IMR-90 (cell line): ENCODE measurements at regions not wholly inside any gene's neighbourhood (a gene's known extent, or its start where the extent isn't known, plus 50 kb on each side); places are given as distances from the start of the nearest gene placed in this dataset.

Source experiments
- ATAC-seq: fragments of 200-7000 bp; cut with Tn5 transposase; 2 replicates; pipeline ENCODE4 v1.9.1; 2020; ENCODE audit warnings: low read depth, mild to moderate bottlenecking, moderate library complexity
- BruUV-seq: library from RNA; stranded (reverse); fragments of 400-500 nt; replicated peaks from 2 replicates; lab custom pipeline; 2021; lab: Mats Ljungman, UMichigan
- CTCF ChIA-PET: fragments of 300-600 bp; formaldehyde crosslinking; extraction: SDS; loops from one replicate; lab custom pipeline; 2021; ENCODE audit warnings: antibody characterized with exemption; lab: Yijun Ruan, JAX
- POLR2A ChIA-PET: fragments of 300-600 bp; sonication (Branson Sonifier 250); formaldehyde crosslinking; loops from one replicate; lab custom pipeline; 2022; ENCODE audit warnings: antibody characterized with exemption; ENCODE audit not compliant: unreplicated experiment; lab: Charles Lee
- DNase-seq: peaks from one replicate; pipeline ENCODE4 v3.0.0; 2013
- H2AFZ ChIP-seq: replicated peaks from 2 replicates; pipeline ENCODE3; 2013; ENCODE audit warnings: low read length, mild to moderate bottlenecking; ENCODE audit not compliant: poor library complexity
- H2AK5ac ChIP-seq: 2 replicates; pipeline ENCODE4 v1.6.1; 2013; ENCODE audit warnings: low read depth, low read length, inconsistent platforms
- H2AK9ac ChIP-seq: replicated peaks from 2 replicates; pipeline ENCODE3; 2013; ENCODE audit warnings: mild to moderate bottlenecking, low read depth, low read length, moderate library complexity; ENCODE audit not compliant: poor library complexity
- H2BK120ac ChIP-seq: 2 replicates; pipeline ENCODE4 v1.6.1; 2013; ENCODE audit warnings: low read depth, low read length, inconsistent platforms
- H2BK15ac ChIP-seq: 3 replicates; pipeline ENCODE4 v1.6.1; 2013; ENCODE audit warnings: low read depth, low read length, inconsistent platforms
- H2BK20ac ChIP-seq: 2 replicates; pipeline ENCODE4 v1.6.1; 2013; ENCODE audit warnings: low read depth, mild to moderate bottlenecking, inconsistent platforms, low read length, moderate library complexity
- H2BK5ac ChIP-seq: 2 replicates; pipeline ENCODE4 v1.6.1; 2013; ENCODE audit warnings: mild to moderate bottlenecking, low read depth, low read length, inconsistent platforms; ENCODE audit not compliant: poor library complexity, severe bottlenecking
- H3K14ac ChIP-seq: replicated peaks from 2 replicates; pipeline ENCODE4 v1.6.1; 2013; ENCODE audit warnings: low read depth, low read length, inconsistent platforms
- H3K18ac ChIP-seq: 2 replicates; pipeline ENCODE4 v1.6.1; 2013; ENCODE audit warnings: low read depth, low read length, control low read depth
- H3K23ac ChIP-seq: 2 replicates; pipeline ENCODE4 v1.6.1; 2013; ENCODE audit warnings: low read depth, low read length, inconsistent platforms
- H3K27ac ChIP-seq: 2 replicates; pipeline ENCODE4 v1.5.1; 2013; ENCODE audit warnings: mild to moderate bottlenecking, control low read depth, low read length; ENCODE audit not compliant: insufficient read depth
- H3K27me3 ChIP-seq: 2 replicates; pipeline ENCODE4 v1.6.1; 2013; ENCODE audit warnings: low read length; ENCODE audit not compliant: control insufficient read depth, insufficient read depth
- H3K36me3 ChIP-seq: 2 replicates; pipeline ENCODE4 v1.6.1; 2013; ENCODE audit warnings: low read length, mixed read lengths; ENCODE audit not compliant: control insufficient read depth, insufficient read depth
- H3K4ac ChIP-seq: 2 replicates; pipeline ENCODE4 v1.6.1; 2013; ENCODE audit warnings: low read depth, low read length, inconsistent platforms
- H3K4me1 ChIP-seq: 2 replicates; pipeline ENCODE4 v1.6.1; 2013; ENCODE audit warnings: low read length, mixed read lengths; ENCODE audit not compliant: control insufficient read depth, insufficient read depth
- H3K4me2 ChIP-seq: 2 replicates; pipeline ENCODE4 v1.6.1; 2013; ENCODE audit warnings: low read depth, mild to moderate bottlenecking, control low read depth, low read length, moderate library complexity
- H3K4me3 ChIP-seq: 2 replicates; pipeline ENCODE4 v1.5.1; 2013; ENCODE audit warnings: low read depth, mild to moderate bottlenecking, control low read depth, low read length, moderate library complexity; ENCODE audit not compliant: insufficient read depth
- H3K56ac ChIP-seq: 2 replicates; pipeline ENCODE4 v1.6.1; 2013; ENCODE audit warnings: low read length, inconsistent platforms; ENCODE audit not compliant: insufficient read depth; ENCODE audit errors: extremely low read depth
- H3K79me1 ChIP-seq, 2 experiments: 2 replicates each; pipeline ENCODE4 v1.6.1; 2013; ENCODE audit warnings: low read length in 2 of 2, inconsistent platforms in 1 of 2, low read depth in 1 of 2
- H3K9ac ChIP-seq: 2 replicates; pipeline ENCODE4 v1.6.1; 2013; ENCODE audit warnings: low read depth, low read length, control low read depth
- H3K9me1 ChIP-seq: 2 replicates; pipeline ENCODE4 v1.6.1; 2013; ENCODE audit warnings: low read length, inconsistent platforms; ENCODE audit not compliant: insufficient read depth
- H3K9me3 ChIP-seq: 2 replicates; pipeline ENCODE4 v1.6.1; 2013; ENCODE audit warnings: low read length; ENCODE audit not compliant: control insufficient read depth, insufficient read depth
- H4K20me1 ChIP-seq: 2 replicates; pipeline ENCODE4 v1.6.1; 2013; ENCODE audit warnings: low read length, inconsistent platforms; ENCODE audit not compliant: insufficient read depth
- H4K5ac ChIP-seq: 2 replicates; pipeline ENCODE4 v1.6.1; 2013; ENCODE audit warnings: mild to moderate bottlenecking, low read depth, low read length, control low read depth
- H4K8ac ChIP-seq, 2 experiments: 2 replicates each; pipeline ENCODE4 v1.6.1; 2013; ENCODE audit warnings: low read depth in 2 of 2, low read length in 2 of 2, control low read depth in 1 of 2, inconsistent platforms in 1 of 2
- H4K91ac ChIP-seq: 2 replicates; pipeline ENCODE4 v1.6.1; 2013; ENCODE audit warnings: low read depth, low read length, inconsistent platforms; ENCODE audit not compliant: insufficient read depth
- MAFK ChIP-seq: IDR thresholded peaks from 2 replicates; pipeline ENCODE4 v1.6.1; 2012; ENCODE audit warnings: low read depth, low read length, improper control_type of control experiment
- MXI1 ChIP-seq: IDR thresholded peaks from 2 replicates; pipeline ENCODE4 v1.6.1; 2012; ENCODE audit warnings: low read depth, mild to moderate bottlenecking, low read length, moderate library complexity, borderline replicate concordance
- WGBS, 2 experiments: methylation state at CpG; one replicate each; pipeline versions ENCODE4 v1.1.5 to v1.1.7; 2013; ENCODE audit warnings: missing lambda C conversion rate in 2 of 2; ENCODE audit not compliant: insufficient read length in 1 of 2; ENCODE audit errors: extremely low coverage in 2 of 2; 5-methylcytosine and 5-hydroxymethylcytosine counted together
- dilution Hi-C: fragments of 300-500 bp; cut with HindIII; formaldehyde crosslinking; loops from one replicate; pipeline ENCODE4 v1.14.3; 2018; ENCODE audit warnings: low sequenced_read_pairs; ENCODE audit not compliant: unreplicated experiment
- in situ Hi-C: fragments of 300-500 bp; cut with MboI; formaldehyde crosslinking; loops from 3 replicates; pipeline ENCODE4 v1.14.3; 2019; ENCODE audit warnings: low sequenced_read_pairs, inconsistent platforms, mixed read lengths
- intact Hi-C: fragments of 100-400 bp; cut with micrococcal nuclease; formaldehyde crosslinking; loops from 2 replicates; pipeline ENCODE4 v1.10.0; 2022
- TF ChIP-seq, protein P1 (sequence below): fragments of 150-350 bp; IDR thresholded peaks from 2 replicates; pipeline ENCODE4 v1.6.1; 2017; ENCODE audit warnings: mild to moderate bottlenecking, antibody characterized with exemption, low read length, low read depth

- Histone ChIP-seq H2AK5ac (no peak overlapping the region), H4K91ac (no peak overlapping the region), H2AFZ (no peak overlapping the region), H3K4me3 (no peak overlapping the region), H2BK120ac (no peak overlapping the region), H4K5ac (no peak overlapping the region), H3K36me3 (no peaks in the 10 kb centered on the region), H3K9me3 (no peaks in the 10 kb centered on the region), H2BK5ac (no peak overlapping the region), H2BK20ac (no peak overlapping the region), H3K9me1 (no peaks in the 10 kb centered on the region; the same call in 1 of the 2 replicates), H3K27me3 (no peaks in the 10 kb centered on the region; the same call in 1 of the 2 replicates), H3K14ac (no peak overlapping the region), H2BK15ac (no peak overlapping the region), H4K20me1 (no peaks in the 10 kb centered on the region), H3K23ac (no peak overlapping the region), H3K18ac (no peak overlapping the region), H3K79me1 (no peaks in the 10 kb centered on the region), H3K27ac (no peak overlapping the region), H3K9ac (no peak overlapping the region), H2AK9ac (no peak overlapping the region), H3K4me1 (no peaks in the 10 kb centered on the region), H3K4ac (no peak overlapping the region), H3K56ac (no peak overlapping the region), H3K4me2 (no peak overlapping the region), H4K8ac (no peak overlapping the region)
- ATAC-seq = no peak
- BruUV-seq = no TSS peak
- in situ Hi-C loops = no loop called here
- ChIA-PET POLR2A (no interaction called here), CTCF (no interaction called here)
- intact Hi-C loops = no loop called here
- no peak for DNase-seq
- dilution Hi-C loops = no loop called here
- no peak for TF ChIP-seq MXI1
- TF ChIP-seq, protein P1, sequence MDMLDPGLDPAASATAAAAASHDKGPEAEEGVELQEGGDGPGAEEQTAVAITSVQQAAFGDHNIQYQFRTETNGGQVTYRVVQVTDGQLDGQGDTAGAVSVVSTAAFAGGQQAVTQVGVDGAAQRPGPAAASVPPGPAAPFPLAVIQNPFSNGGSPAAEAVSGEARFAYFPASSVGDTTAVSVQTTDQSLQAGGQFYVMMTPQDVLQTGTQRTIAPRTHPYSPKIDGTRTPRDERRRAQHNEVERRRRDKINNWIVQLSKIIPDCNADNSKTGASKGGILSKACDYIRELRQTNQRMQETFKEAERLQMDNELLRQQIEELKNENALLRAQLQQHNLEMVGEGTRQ = no peak
- no peak for TF ChIP-seq MAFK
- 0% methylated on average over 1 of the region's 6 CpGs; no CpG with 5 or more reads in 1 of the 2 experiments for WGBS, 2 experiments
Observed at GRCh38 chr17:34756637-34757021, 177.2 kb downstream of the TMEM132E start.
